Right kidney (tissue), 1 donor: ENCODE measurements at regions not wholly inside any gene's neighbourhood (a gene's known extent, or its start where the extent isn't known, plus 50 kb on each side); places are given as distances from the start of the nearest gene placed in this dataset.

ENCODE experiments used
- DNase-seq: peaks from one replicate; pipeline ENCODE4 v3.0.0-alpha.2; 2016

GRCh38 chr6:113586413-113587077 lies 270.6 kb upstream of the MARCKS start:
- DNase-seq = no peak

GRCh38 chr6:113587078-113587699 lies 270.0 kb upstream of the MARCKS start:
- no peak for DNase-seq

DNA sequence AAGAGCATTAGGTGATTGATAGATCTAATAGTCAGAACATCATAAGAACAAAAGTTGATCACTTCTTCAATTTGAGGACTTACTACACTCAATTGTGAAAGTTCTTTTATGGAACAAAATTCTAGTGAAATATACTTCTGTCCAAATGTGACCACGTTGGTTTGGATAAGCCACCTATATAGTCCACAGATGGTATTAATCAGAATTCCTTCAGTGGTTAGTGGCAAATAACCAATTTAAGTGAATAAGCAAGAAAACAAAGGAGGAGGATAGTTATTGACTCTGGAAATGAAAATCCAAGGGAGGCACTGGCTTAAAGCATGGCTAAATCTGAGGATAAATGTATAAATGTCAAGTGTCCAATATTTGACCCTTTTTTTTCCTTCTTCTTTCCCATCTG lies 268.5 kb upstream of the MARCKS start:
- no peak for DNase-seq

DNA sequence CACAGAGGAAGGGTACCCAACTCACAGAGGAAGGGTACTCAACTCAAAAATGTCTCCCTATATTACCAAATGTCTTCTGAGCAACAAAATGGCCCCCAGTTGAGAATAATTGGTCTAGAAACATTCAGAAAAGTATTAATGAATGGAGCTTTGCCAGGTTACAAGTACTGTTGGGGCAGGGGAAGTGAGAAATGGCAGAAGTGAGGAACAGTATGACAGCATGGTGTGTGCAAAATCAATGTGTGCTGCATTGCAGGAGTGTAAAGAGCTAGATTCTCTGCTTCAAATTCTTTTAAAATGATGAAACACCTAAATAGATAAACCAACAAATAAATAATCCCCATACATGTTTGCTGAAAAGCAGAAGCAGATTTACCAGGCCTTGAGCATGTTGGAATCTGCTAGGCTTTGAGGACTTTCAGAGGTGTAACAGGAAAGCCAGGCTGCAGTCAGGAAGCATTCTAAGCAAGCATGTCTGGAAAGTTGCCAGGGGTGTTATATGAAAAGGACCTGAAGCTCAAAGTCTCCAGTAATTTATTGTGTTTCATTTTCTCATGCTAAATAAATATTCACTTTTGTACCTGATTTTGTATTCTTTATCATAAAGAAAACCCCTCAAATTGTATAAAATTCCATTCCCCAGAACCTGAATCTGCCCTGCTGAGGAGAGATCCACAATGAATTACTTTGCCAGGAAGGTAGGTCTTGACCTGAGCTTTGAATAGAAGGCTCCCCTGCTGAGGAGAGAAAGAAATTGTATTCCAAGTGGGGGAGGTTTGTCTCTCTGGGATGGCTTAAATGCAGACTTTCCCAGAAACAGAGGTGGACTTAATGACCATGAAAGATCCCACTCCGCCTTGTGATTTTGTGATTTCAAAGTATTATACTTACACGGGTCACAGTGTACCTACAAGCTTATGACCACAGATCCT lies 265.0 kb upstream of the MARCKS start:
- peak; percentile 35 for DNase-seq

GRCh38 chr6:113594726-113595125 lies 262.4 kb upstream of the MARCKS start:
- no peak for DNase-seq

DNA sequence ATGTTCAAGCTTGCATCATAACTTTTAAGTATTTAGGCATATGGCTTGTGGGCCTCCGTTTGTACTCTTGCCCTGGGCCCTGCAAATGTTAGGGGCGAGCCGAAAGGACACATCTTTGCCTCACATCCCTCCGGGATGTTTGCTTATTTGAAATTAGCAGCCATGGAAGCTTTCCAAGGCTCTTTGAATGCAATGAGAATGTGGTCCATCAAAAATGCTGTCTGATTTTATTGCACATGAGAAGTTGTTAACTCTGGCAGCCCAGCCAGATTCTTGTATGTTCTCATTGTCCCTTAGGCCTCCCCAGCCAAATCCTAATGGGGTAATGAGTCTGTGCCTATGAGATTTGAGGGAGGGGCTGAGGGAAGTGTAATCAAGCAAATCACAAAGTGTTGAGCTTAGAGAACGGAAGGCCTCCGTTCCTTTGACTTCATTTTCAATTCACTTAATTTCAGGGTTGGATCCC lies 261.2 kb upstream of the MARCKS start:
- peak; percentile 49 for DNase-seq

DNA sequence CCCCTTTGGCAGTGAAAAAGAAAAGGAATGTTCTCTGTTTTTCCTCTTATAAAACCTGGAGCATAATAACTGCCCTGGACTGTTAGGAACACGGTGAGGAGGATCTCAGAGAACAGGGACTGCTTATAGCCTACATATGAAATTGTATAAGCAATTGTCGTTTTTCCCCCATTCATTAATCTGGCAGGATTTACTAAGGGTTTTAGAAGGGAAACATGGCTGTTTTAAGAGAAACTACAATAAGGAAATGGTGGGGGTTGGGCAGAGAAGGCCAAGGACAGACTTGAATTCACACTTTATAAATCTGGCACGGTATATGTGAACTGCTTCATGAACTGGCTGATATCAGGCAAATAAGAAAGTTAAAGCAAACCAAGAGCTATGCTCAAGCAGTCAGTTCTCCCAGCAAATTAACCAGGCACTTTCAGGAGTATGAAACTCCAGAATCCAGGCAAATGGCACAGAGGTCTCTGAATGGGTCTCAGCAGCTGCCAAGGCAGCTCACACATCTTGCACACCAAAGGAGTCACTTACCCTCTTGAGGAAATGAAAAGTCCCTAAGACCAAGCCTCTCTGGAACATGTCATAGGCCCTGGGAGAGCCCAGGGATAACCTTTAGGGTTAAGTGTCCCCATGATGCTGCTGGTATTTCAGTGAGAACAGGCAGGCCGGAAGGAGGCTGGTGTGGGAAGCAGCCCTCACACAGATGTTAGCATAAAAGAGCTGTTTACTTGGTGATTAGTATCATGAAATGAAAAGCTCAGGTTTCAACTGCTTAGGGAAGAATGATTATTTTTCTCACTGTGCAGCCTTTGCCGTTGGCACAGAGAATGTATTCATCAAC lies 260.5 kb upstream of the MARCKS start:
- DNase-seq = peak; percentile 51

GRCh38 chr6:113597231-113597583 lies 259.9 kb upstream of the MARCKS start:
- DNase-seq = no peak

DNA sequence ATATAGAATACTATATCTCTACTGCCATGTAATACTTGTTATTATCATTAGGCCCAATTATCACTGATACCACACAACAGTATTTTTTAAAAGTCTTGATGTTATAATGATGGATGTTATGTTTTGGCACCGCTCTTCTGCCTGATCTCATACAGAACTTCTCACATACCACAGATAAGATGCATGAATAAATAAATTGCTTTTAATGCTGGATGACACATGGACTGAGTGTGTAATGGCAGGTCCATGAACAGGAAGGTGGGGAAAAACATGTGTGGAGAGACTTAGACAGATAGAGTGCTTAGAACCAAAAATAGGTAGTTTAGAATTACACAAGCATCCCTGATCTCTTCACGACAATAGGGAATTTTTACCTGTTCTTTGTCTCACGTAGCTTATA lies 258.4 kb upstream of the MARCKS start:
- DNase-seq = no peak

DNA sequence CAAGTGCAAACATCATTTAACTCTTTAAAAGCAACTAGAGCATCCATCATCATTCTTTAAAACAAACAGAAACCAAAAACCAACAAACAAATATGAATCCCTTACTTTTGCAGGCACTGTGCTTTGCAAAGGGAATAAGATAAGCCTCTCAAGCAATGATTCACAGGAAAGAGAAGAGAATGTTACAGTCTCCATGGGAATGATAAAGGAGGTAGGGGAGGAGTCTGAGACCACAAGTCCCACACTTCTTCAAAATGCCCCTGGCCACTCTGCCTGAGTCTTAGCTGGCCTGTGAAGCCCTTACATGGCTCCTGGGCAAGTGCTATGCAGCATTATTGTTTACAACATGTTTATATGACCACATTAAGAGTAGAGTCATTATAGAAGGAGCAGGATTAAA lies 257.7 kb upstream of the MARCKS start:
- no peak for DNase-seq

DNA sequence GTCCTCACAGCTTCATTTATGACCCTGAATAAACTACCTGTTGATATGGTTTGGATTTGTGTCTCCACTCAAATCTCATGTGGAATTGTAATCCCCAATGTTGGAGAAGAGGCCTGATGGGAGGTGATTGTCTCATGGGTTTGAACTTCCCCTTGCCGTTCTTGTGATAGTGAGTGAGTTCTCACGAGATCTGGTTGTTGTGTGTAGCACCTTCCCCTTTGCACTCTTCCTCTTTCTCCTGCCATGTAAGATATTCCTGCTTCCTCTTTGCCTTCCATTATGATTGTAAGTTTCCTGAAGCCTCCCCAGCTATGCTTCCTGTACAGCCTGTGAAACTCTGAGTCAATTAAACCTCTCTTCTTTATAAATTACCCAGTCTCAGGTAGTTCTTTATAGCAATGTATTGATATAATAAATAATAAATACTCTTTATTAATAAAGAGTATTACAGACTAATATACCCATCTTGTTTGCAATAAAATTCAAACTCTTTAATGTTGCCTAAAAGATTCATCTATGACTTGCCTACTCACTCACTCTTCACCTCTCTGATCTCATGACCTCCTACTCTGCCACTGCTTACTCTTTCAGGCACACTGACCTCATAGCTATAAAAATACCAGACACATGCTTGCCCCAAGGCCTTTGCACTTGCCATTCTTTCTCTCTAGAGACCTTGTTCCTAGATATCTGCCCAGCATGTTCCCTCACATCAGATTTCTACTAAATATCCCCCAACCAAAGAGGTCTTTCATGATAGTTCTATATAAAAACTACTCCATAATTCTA lies 256.4 kb upstream of the MARCKS start:
- no peak for DNase-seq

- DNase-seq = no peak
These were observed 249.2 kb upstream of the MARCKS start for GRCh38 chr6:113607821-113608545.

- no peak for DNase-seq
These were observed 246.7 kb upstream of the MARCKS start for GRCh38 chr6:113610377-113610988.

DNA sequence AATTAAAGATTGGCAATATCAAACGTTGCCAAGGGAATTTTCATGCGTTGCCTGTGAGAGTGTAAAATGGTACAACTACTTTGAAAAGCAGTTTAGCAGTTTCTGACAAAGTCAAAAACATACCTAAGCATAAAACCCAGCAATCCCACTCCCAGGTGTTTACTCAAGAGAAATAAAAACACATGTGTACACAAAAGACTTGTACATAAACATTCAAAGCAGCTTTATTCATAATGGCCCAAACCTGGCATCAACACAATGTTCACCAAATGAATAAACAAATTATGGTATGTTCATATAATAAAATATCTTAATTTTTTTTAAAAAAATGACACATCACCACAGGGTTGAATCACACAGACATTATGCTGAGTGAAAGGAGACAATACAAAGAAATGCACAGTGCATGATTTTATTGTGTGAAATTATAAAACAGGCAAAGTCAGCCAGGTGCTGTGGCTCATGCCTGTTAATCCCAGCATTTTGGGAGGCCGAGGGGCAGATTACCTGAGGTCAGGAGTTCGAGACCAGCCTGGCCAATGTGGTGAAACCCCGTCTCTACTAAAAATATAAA lies 240.4 kb upstream of the MARCKS start:
- DNase-seq = no peak

DNA sequence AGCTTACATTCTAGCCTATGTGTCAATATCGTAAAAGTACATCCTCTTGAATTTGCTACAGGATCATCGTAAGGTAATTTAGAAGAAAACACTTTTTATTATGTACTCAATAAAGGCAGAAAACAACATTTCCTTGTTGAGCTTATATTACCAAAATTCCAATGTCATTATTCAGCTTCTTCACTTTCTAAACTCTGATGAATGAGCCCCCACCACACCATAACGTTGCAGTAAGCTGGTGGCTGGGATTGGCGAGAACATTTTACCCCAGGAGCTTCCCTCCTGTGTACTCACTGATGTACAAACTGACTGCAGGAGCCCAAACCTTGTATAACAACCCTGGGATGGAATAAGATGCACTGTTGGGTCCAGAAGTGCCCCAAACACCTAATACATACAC lies 238.1 kb upstream of the MARCKS start:
- no peak for DNase-seq

DNA sequence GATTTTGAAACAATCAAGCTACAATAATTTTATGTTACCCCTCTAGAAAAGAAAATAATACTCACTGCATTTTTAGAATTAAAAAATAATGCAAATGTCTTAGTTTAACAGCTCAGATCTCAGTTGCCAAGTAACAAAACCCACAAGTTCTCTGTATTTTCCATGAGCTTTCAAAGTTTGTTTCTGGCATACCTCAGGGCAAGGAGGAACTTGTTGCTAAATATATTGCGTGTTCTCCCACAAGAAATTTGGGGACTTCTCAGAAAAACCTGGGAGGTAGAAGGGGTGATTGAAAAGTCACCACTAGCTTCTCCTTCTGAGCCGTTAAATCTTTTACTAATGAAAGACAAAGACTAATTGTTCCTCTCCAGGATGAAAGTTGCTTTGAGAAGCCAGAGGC lies 236.8 kb upstream of the MARCKS start:
- DNase-seq = no peak

- DNase-seq = no peak
These were observed 234.9 kb upstream of the MARCKS start for GRCh38 chr6:113622254-113622653.

DNA sequence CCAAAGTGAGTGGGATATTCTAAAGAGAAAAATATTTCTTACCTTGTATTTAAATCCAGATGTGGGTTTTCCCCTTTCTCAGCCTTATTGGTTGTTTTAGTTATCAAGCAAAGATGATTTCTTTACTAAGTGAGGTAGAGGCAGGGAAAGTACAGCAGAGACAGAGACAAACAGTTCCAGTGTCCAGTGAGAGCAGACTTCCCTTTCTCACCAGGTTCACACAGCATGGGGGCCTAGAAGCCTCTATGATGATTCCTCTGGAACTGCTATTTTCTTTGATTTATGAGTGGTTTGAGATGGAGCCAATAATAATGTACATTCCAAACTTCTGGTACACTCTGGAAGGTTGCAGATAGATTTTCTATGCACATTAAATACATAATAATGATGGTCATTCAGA lies 234.0 kb upstream of the MARCKS start:
- no peak for DNase-seq

- DNase-seq = no peak
These were observed 231.3 kb upstream of the MARCKS start for GRCh38 chr6:113625850-113626249.

- no peak for DNase-seq
These were observed 230.7 kb upstream of the MARCKS start for GRCh38 chr6:113626475-113626874.
